NOMO-1 (cell line): ENCODE measurements at regions not wholly inside any gene's neighbourhood (a gene's known extent, or its start where the extent isn't known, plus 50 kb on each side); places are given as distances from the start of the nearest gene placed in this dataset.

Source experiments
- DNase-seq, 2 experiments: peaks; one replicate each; lab custom pipeline; 2025; ENCODE audit not compliant: unreplicated experiment in 2 of 2; lab: John Stamatoyannopoulos, UW

DNA sequence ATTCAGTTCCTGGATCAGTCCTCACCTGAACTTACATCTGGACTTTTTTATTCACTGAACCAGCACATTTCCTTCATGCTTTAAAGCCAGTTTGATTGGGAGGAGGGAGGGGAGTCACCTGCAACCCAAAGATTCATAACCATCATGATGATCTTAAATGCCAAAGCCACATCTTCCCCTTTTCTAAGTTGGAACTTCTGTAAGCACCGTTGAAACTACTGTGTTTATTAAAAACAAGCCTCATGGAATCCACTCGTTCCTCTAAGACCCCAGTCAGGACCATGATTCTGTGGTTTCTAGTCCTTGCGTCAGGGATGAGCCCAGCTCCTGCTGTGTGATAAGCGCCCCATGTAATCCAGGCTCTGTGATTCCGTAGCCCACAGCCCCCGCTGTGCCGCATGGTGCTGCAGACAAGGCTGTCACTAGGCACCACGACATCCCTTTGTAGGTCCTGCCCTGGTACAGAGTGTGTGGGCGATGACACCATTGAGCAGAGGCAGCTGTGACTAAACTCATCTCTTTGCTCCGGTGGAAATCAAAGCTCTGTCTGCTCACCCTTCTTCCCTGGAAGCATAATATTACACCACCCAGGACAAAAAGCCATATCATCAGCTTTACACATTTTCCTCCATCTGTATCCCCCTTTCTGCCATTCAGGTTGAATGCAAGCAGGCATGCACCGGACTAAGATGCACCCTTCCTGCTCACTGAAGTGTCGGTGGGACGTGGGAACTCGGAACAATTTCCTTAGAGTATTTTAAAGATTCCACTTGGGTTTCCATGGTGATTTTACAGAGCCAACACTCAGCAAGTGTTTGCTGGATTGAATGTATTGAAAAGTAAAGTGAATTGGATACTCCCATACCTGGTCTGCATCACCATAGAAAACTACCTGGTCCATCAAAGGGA lies 132.0 kb upstream of the FSTL4 start:
- DNase-seq = no peak

DNA sequence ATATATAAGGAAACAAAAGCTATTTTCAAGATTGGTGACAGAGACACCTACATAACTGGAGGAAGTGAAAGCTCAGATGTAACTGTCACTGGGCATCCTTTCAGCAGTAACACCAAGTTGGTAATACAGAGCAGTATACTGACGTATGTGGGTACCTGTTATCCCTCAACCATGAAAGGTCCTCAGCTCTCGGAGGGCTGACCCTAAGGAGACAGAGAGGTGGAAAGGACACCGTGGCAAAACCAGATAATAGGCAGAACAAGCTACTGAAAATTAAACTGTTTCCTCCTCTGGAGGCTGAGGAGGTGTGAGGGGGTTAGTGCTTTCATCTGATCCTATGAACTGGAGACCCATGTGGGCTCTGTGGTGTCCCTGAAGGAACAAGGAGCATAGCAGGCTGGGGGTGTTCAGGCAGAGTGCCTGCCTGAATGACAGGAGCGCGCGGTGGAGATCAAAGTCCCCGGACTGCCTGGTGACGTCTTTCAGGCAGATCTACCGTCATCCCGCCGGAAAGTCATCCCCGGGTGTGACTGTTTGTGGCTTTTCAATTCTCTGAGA lies 130.2 kb upstream of the FSTL4 start:
- no peak for DNase-seq

GRCh38 chr5:133741818-133742355 lies 129.5 kb upstream of the FSTL4 start:
- DNase-seq = no peak

DNA sequence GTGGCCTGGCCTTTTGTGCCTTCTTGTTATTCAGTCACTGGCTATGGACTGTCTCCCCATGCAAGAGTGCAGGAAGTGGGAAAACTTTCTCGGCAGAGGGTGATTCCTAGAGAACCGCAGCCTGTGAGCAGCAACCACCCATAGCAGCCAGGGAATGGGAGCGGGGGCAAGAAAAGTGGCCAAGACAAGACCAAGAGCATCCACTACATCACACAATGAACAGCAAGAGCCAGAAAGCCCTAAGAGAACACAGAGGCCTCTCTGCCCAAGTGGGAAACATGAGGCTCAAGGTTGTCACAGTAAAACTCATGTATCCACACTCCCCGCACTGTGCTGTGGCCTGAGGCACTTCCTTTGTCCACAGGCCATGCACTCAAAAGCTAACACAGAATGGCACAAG lies 129.1 kb upstream of the FSTL4 start:
- no peak for DNase-seq

DNA sequence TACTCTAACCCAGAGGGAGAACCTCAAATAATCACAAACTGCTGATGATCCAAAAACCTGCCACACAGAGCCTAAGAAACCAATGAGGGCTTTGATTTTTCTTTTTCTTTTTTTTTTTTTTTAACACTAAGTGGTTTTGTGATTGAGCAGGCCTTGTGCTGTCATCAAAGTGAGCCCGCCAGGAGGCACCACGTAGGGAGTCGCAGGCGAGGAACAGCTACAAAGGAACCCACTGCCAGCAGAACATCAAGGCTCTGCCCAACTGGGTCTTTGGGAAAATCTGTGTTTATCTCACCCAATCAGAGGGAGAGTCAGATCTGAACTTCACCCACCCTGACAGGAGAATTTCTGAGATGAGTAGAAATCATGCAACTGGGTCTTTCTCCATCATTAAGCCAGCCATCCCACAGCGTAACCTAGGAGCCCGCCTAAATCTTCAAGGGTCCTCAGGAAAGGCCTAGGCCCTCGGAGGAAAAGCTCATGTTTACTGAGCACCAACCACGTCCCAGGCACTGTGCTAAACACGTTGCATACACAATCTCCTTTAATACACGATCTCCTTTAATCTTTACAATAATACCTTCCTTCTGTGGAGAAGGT lies 126.9 kb upstream of the FSTL4 start:
- DNase-seq = no peak

GRCh38 chr5:133738271-133738670 lies 125.9 kb upstream of the FSTL4 start:
- no peak for DNase-seq

GRCh38 chr5:133736512-133736911 lies 124.2 kb upstream of the FSTL4 start:
- no peak for DNase-seq

DNA sequence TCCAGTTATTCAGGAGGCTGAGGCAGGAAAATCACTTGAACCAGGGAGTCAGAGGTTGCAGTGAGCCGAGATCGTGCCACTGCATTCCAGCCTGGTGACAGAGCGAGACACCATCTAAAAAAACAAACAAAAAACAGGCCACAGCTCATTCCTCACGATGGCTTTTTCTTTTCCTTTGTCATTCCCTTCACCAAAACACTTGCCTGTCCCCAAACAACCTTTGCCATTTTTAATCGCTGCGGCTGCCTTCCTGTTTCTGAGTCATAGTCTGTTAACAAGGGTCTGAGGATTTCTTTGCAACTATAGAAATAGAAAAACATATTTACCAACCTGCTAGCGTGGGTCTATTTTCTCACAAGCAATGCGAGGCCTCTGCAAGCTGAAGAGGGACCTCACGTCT lies 123.0 kb upstream of the FSTL4 start:
- no peak for DNase-seq

GRCh38 chr5:133734916-133735315 lies 122.6 kb upstream of the FSTL4 start:
- no peak for DNase-seq

DNA sequence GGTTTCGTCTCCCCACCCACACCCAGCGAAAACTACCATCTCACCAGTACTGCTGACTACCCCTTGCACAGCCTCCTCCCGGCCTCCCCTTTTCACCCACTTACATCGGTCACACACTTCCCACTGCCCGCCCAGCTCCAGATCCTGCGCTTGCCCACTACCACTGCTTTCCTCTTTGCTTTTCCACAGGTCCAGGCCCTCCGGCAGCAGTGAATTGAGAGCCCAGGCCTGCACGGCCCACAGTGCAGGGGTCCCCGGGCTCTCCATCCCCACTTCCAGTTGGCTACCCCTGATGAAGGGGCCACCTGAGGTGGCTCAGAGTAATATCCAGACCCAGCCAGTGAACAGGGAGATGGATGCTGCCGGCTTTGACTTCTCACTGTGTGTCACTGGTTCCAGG lies 120.2 kb upstream of the FSTL4 start:
- no peak for DNase-seq

DNA sequence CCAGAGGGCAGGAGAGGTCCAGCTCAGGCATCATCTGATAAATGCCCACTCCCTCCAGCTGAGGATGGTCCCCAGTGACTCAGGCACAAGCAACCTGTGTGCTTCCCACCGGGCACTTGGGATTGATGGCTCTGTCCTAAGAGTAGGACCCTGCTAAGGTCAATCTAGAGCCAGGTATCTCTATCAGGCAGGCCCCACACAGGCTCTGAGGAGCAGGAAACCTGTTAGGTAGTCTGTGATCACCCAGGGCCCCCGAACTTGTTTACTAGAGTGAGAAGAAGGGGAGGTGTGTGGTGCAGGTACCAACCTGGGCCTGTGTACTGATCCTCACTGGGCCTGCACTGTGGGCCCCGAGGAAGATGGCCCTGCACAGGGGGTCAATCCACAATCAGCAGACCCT lies 119.6 kb upstream of the FSTL4 start:
- no peak for DNase-seq

GRCh38 chr5:133730866-133731265 lies 118.5 kb upstream of the FSTL4 start:
- DNase-seq = no peak

DNA sequence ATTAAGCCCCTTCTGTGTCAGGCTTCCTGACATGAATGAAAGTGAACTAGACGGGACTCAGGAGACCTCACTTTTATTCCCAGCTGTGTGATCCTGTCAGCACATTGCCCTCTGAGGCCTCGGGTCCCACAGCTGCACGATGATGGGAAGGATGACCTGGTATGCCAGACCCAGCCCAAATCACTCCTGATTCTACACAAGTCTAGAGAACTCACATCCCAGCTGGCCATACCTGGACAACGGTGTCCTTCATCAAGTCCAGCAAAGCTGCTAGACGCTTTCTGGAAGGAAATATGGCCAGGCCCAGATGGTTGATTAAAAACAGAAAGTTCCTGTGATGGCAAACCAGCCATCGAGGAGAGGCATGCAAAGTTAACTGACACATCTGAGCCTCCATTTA lies 118.0 kb upstream of the FSTL4 start:
- DNase-seq = no peak

DNA sequence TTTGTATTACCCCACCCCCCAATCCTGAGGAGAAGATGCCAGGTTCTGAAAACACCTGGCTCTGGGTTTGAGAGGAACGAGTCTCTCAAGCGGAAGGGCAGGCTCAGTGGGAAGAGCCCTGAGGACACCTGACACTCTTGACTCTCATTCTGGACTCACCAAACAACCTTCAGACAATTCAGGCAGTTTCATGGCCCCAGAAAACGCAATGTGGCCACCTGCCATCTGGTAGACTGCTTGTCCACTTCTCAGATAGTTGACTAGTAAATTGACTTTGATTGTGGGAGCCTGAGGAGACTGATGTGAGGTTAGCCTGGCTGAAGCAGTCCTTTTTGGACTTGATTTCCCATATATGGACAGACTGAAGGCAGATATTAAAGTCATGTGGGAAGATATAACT lies 117.5 kb upstream of the FSTL4 start:
- no peak for DNase-seq

- DNase-seq = no peak
Observed at GRCh38 chr5:133728475-133728874, 116.1 kb upstream of the FSTL4 start.

GRCh38 chr5:133727636-133728035 lies 115.3 kb upstream of the FSTL4 start:
- no peak for DNase-seq

DNA sequence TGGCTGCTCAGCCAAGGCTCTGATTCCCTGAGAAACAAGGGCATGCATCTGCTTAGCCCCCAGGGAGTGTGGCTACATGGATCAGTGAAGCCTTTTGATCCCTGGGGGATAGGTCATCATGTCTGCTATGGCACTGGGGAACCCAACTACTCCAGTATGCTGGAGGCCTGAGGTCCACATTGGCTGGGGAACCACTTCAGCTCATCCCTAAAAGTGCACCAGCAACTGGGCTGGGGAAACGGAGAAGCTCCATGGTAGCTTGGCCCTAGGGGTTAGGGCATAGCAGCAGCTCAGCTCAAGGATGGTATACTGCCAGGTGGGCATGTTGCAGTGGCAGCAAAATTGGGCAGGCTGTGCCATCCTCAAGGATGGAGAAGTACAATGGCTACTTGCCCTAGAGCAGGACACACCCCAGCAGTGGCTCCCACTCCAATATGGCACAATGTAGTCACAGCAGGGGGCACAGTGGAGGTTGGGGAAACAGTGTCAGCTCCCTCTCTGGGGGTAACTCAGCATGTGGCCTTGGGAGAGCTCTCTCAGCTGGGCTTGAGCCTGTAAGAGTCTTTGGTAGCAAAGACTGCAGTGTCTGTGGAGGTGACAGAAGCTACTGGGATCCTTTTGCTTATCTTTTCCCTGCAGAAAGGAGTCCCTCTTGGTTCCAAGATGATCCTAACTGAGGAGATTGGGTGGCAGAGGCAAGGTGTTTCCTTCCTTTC lies 111.5 kb upstream of the FSTL4 start:
- no peak for DNase-seq

DNA sequence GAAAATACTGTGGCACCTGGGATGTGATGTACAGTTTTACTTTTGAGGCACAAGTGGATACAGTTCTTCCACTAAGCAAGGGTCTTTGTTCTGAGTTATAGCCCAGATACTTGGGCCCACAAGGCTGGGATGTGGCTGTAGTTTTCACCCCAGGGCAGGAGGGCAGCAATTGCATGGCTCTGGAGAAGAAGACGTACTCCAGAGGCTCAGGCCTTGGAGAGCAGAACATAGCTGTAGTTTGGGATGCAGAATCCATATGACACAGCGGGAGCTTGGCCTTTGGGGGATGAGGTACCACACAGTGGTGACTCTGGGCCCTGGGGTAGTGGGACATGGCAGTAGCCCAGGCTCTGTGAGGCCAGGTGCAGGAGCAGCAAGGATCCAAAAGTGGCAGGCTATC lies 110.8 kb upstream of the FSTL4 start:
- DNase-seq = no peak

- no peak for DNase-seq
Observed at GRCh38 chr5:133721365-133721764, 109.0 kb upstream of the FSTL4 start.

- no peak for DNase-seq
Observed at GRCh38 chr5:133718457-133718856, 106.1 kb upstream of the FSTL4 start.

DNA sequence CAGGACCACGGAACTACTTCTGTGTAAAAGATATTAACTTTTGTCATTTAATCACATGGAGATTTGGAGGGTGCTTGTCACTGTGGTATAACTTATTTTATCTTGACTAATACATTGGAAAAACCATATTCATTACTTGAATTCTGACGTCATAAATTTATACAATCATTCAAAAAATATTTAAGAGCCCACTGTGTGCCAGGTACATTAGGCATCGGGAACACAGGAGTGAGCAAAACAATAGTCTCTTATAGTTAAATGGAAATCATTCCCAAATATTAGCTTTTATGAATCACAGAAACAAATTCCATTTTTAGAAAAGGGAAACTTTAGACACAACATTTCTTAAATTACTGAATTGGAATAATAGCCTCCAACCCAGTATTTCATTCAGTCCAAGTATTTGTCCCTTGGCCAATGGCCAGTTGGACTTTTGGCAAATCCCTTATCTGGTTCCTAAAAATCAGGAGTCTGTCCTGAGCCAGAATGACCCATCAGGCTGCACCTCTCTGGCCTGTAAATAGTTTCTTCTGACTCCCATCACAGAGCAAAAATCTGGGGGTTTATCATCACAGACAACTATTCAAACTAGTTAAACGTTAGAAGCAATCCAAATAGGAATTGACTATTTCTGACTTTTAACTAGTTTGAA lies 104.3 kb upstream of the FSTL4 start:
- no peak for DNase-seq
